Erythroblast (primary cell): ENCODE measurements at regions not wholly inside any gene's neighbourhood (a gene's known extent, or its start where the extent isn't known, plus 50 kb on each side); places are given as distances from the start of the nearest gene placed in this dataset.

Experiments used
- GATA1 ChIP-seq: IDR thresholded peaks from 2 replicates; pipeline ENCODE4 v1.6.1; 2011; ENCODE audit warnings: low read depth, mild to moderate bottlenecking, control low read depth, low read length, moderate library complexity
- POLR2A ChIP-seq: IDR thresholded peaks from 2 replicates; pipeline ENCODE4 v1.6.1; 2011; ENCODE audit warnings: mild to moderate bottlenecking, low read length

GRCh38 chr7:86454753-86455152 is 189.0 kb upstream of the GRM3 start:
- TF ChIP-seq POLR2A (no peak), GATA1 (no peak)
